Ascending aorta (tissue), 2 donors: ENCODE measurements at regions not wholly inside any gene's neighbourhood (a gene's known extent, or its start where the extent isn't known, plus 50 kb on each side); places are given as distances from the start of the nearest gene placed in this dataset.
A peak's percentile ranks its signal among the peaks of the same experiment; 100 is the strongest.

Experiments used
- DNase-seq, 2 donors: peaks; one replicate each; pipeline ENCODE4 v3.0.0-alpha.2; 2019; ENCODE audit warnings: low spot score in 2 of 2
- H3K27ac ChIP-seq, 2 donors: fragments of 200-600 bp; sonication (generic); one replicate each; pipeline ENCODE4 v1.5.1; 2016 to 2017; ENCODE audit warnings: mild to moderate bottlenecking in 1 of 2
- H3K27me3 ChIP-seq: fragments of 200-600 bp; sonication (generic); one replicate; pipeline ENCODE4 v1.5.1; 2017
- H3K36me3 ChIP-seq, 2 donors: fragments of 200-600 bp; sonication (generic); one replicate each; pipeline ENCODE4 v1.5.1; 2016
- H3K4me1 ChIP-seq, 2 donors: fragments of 200-600 bp; sonication (generic); one replicate each; pipeline ENCODE4 v1.5.1; 2016 to 2017; ENCODE audit warnings: mild to moderate bottlenecking in 1 of 2
- H3K4me3 ChIP-seq, 2 donors: fragments of 200-600 bp; sonication (generic); one replicate each; pipeline ENCODE4 v1.5.1; 2016 to 2017; ENCODE audit warnings: mild to moderate bottlenecking in 1 of 2
- H3K9me3 ChIP-seq, 2 donors: fragments of 200-600 bp; sonication (generic); one replicate each; pipeline ENCODE4 v1.5.1; 2016
- CTCF ChIP-seq, 3 experiments: fragments of 200-600 bp in 2 of 3; fragments of 450-650 bp in 1 of 3; sonication (generic) in 2 of 3; IDR thresholded peaks; one replicate each; pipeline ENCODE4 v1.5.1; 2016 to 2019; ENCODE audit warnings: antibody characterized with exemption in 3 of 3, mild to moderate bottlenecking in 1 of 3, moderate library complexity in 1 of 3
- intact Hi-C: fragments of 100-400 bp; cut with DNase I; formaldehyde crosslinking; loops from one replicate; pipeline ENCODE4 v1.15.1; 2023

DNA sequence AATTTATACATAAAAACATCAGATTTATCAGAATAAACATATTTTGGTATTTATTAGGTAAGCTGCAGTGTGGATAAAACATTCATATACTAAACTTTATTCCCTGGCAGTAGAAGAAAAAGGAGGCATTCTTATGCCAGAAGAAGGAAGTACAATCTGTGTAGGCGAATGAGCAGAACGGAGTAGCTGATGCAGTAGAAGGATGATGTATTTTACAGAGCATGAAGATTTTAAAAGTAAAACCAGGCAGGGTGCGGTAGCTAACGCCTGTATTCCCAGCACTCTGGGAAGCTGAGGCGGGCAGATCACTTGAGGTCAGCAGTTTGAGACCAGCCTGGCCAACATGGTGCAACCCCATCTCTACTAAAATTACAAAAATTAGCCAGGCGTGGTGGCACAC is 294.9 kb upstream of the MKLN1 start:
- DNase-seq = no peak
- peaks cover 0 to 14% of the 10 kb centered on the region in 2 donors for H3K4me1 ChIP-seq
- no peaks in the 10 kb centered on the region for H3K27me3 ChIP-seq
- H3K9me3 ChIP-seq = no peaks in the 10 kb centered on the region
- TF ChIP-seq CTCF (IDR thresholded peaks at IDR 0.05) = no peak
- no peak overlapping the region for H3K27ac ChIP-seq
- intact Hi-C loops = no loop called here
- H3K36me3 ChIP-seq = no peaks in the 10 kb centered on the region
- H3K4me3 ChIP-seq = no peak overlapping the region

GRCh38 chr7:131034166-131034881 is 293.4 kb upstream of the MKLN1 start:
- TF ChIP-seq CTCF (IDR thresholded peaks at IDR 0.05) = no peak
- DNase-seq = no peak
- Histone ChIP-seq H3K4me3 (no peak overlapping the region), H3K36me3 (no peaks in the 10 kb centered on the region), H3K4me1 (peaks cover 0 to 11% of the 10 kb centered on the region in 2 donors), H3K27me3 (no peaks in the 10 kb centered on the region), H3K27ac (no peak overlapping the region), H3K9me3 (no peaks in the 10 kb centered on the region)
- intact Hi-C loops = no loop called here

DNA sequence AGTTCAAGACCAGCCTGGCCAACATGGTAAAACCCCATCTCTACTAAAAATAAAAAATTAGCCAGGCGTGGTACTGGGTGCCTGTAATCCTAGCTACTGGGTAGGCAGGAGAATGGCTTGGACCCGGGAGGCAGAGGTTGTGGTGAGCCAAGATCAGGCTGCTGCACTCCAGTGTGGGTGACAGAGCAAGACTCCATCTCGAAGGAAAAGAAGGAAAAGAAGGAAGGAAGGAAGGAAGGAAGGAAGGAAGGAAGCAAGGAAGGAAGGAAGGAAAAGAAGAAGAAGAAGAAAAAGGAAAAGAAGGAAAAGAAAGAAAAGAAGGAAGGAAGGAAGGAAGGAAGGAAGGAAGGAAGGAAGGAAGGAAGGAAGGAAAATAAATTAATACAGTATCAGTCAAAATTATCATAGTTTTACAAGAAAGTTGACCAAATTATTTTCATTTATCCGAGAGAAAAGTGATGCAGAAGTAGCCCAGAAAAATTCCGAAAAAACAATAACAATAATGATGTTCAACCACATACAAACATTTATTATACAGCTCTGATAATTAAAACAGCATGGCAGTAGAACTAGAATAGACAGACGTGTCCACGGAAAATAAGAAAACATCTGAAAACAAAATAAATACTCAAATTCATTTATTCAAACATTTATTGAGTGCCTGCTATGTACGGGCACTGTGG is 292.4 kb upstream of the MKLN1 start:
- intact Hi-C loops = no loop called here
- no peaks in the 10 kb centered on the region for H3K36me3 ChIP-seq
- H3K27me3 ChIP-seq = no peaks in the 10 kb centered on the region
- DNase-seq = no peak
- no peaks in the 10 kb centered on the region for H3K9me3 ChIP-seq
- no peak overlapping the region for H3K4me3 ChIP-seq
- peak overlapping the region in 1 of 2 donors; percentile 18 for H3K27ac ChIP-seq
- H3K4me1 ChIP-seq = peaks cover 4 to 20% of the 10 kb centered on the region in 2 donors
- no peak for TF ChIP-seq CTCF (IDR thresholded peaks at IDR 0.05)

DNA sequence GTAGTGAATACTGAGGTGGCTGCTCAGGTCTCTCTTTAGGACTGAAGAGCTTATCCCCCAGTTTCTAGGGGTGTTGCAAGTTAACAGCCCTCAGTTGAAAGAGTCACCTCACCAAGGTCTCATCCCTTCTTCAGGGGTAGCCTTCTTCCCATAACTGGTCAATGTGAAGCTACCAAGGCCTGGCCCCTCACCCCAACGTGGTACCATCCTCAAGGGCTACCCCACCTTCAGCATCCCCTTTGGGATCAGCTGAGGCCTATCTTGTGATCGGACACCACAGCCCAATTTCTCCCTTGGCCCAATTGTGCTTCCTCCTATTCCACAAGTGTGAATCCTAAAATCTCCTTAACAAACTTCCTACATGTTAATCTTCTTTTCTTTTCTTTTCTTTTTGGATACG is 289.5 kb upstream of the MKLN1 start:
- Histone ChIP-seq H3K36me3 (no peaks in the 10 kb centered on the region), H3K9me3 (no peaks in the 10 kb centered on the region), H3K27ac (peak overlapping the region in 1 of 2 donors; percentile 14), H3K4me3 (no peak overlapping the region), H3K27me3 (no peaks in the 10 kb centered on the region), H3K4me1 (peaks cover 4 to 25% of the 10 kb centered on the region in 2 donors)
- intact Hi-C loops = no loop called here
- TF ChIP-seq CTCF (IDR thresholded peaks at IDR 0.05) = no peak
- no peak for DNase-seq

DNA sequence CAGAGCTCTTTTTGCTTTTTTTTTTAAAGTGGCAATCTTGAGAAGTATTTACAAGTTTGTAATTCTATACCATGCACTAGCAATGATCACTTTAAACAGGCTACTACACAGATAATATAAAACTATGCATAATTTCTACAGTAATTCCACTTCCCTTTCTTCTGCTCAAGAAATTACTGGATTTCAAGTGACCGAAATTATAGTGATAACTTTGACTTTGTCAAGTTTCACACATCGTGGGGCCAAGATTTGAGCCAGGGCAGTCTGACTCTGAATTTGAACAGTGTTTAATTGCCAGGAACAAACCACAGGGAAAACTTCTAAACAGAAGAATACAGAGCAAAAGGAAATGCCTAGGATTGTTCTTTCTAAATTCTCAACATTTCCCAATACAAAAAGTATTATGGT is 288.3 kb upstream of the MKLN1 start:
- H3K36me3 ChIP-seq = no peaks in the 10 kb centered on the region
- peak overlapping the region; percentile 31 to 50 for H3K27ac ChIP-seq
- TF ChIP-seq CTCF (IDR thresholded peaks at IDR 0.05) = no peak
- H3K4me3 ChIP-seq = no peak overlapping the region
- no peaks in the 10 kb centered on the region for H3K27me3 ChIP-seq
- H3K4me1 ChIP-seq = peaks cover 4 to 25% of the 10 kb centered on the region in 2 donors
- no peak for DNase-seq
- no peaks in the 10 kb centered on the region for H3K9me3 ChIP-seq
- intact Hi-C loops = no loop called here
